GM10248 (cell line): ENCODE measurements at regions not wholly inside any gene's neighbourhood (a gene's known extent, or its start where the extent isn't known, plus 50 kb on each side); places are given as distances from the start of the nearest gene placed in this dataset.

Experiments
- CTCF ChIA-PET: fragments of 300-600 bp; sonication (Branson Sonifier 250); formaldehyde crosslinking; extraction: SDS; loops from one replicate; lab custom pipeline; 2021; ENCODE audit warnings: antibody characterized with exemption; lab: Yijun Ruan, JAX
- POLR2A ChIA-PET: fragments of 350-650 bp; sonication (Branson Sonifier 250); formaldehyde crosslinking; extraction: SDS; loops from one replicate; lab custom pipeline; 2020; ENCODE audit warnings: antibody characterized with exemption; lab: Yijun Ruan, JAX
- DNase-seq: peaks from one replicate; pipeline ENCODE4 v3.0.0; 2012; ENCODE audit errors: extremely low spot score
- CTCF ChIP-seq: IDR thresholded peaks from 2 replicates; pipeline ENCODE4 v1.5.1; 2012; ENCODE audit warnings: mild to moderate bottlenecking, low read depth; ENCODE audit errors: extremely low read depth, missing control alignments, control extremely low read depth

DNA sequence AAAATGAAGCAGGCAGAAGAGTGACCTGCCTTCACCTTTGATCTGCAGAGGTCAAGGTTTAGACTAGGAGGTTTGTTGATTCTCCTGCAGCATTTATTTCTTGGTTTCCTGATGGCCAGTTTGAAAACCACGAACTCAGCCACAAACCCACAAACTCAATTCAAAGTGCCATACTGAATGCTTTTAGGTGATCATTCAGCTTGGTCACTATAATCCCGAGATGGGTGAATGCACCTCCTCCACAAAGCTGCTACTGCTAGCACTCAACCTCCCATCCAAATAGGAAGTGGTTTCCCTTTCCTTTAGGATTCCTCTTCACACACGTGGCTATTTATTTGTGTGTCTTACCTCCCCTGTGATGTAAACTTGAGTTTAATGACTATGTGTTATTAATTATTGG, 225.2 kb downstream of the MID1 start:
- ChIA-PET POLR2A (no interaction called here), CTCF (no interaction called here)
- DNase-seq, result no peak
- no peak for TF ChIP-seq CTCF
